C4-2B (cell line): ENCODE measurements at regions not wholly inside any gene's neighbourhood (a gene's known extent, or its start where the extent isn't known, plus 50 kb on each side); places are given as distances from the start of the nearest gene placed in this dataset.

ENCODE experiments used
- H3K27ac ChIP-seq: fragments of 450-650 bp; 2 replicates; pipeline ENCODE4 v1.5.1; 2017
- CTCF ChIP-seq: fragments of 450-650 bp; conservative IDR thresholded peaks from 2 replicates; pipeline ENCODE4 v1.5.1; 2017; ENCODE audit warnings: mild to moderate bottlenecking
- ZFX ChIP-seq: fragments of 450-650 bp; IDR thresholded peaks from 2 replicates; pipeline ENCODE4 v1.6.1; 2017

DNA sequence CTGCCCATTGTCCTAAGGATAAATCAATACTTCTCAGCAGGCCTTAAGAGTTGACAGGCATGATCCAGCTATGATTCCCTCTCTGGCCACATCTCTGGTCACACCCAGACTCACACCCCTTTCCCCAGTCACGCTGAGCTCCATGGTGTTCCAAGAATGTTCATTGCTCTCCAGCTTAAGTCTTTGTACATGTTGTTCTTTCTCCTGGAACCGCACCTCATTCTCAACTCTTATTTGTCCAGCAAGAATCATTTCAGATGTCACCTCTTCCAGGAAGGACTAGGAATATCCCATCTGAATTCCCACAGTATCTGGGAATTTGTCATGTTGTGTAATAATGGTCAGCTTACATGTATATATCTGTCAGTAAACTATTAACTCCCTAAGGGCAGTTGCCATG lies 118.3 kb upstream of the GALNT15 start:
- no peak overlapping the region for H3K27ac ChIP-seq
- TF ChIP-seq ZFX: no peak
- TF ChIP-seq CTCF: no peak

- TF ChIP-seq ZFX: no peak
- no peak for TF ChIP-seq CTCF
- no peak overlapping the region for H3K27ac ChIP-seq
Observed at GRCh38 chr3:16058521-16058920, 116.0 kb upstream of the GALNT15 start.

- H3K27ac ChIP-seq: no peak overlapping the region
- TF ChIP-seq ZFX (no peak), CTCF (no peak)
Observed at GRCh38 chr3:16059081-16059537, 115.4 kb upstream of the GALNT15 start.

DNA sequence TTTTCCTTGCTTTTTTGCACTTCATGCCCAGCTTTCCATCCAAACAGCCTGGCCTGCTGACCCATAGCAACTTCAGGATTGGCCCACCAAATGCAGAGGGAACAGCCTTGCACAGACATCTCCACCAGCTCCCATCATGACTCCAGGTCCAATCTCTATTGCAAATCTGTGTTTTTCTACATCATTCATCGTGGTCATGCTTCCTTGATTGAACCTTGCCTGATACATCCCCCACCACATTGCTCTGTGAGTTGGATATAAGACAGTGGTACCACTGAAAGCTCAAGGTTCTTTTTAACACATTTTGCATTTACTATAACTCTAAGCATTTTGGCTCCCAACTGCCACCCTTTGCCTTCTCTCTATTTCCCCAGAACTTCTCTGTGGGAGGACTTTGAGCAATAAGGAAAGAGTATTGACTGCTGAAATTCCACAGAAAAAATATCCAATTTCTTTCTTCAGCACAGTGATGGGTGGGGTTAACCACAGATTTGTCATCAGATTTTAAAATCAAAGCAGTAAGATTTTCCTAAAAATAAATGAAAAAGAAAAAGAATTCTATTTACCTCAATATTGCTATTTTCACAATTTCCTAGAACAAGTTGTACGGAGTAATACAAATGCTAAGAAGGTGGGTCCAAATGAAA lies 114.6 kb upstream of the GALNT15 start:
- no peak for TF ChIP-seq ZFX
- TF ChIP-seq CTCF: no peak
- H3K27ac ChIP-seq: no peak overlapping the region

GRCh38 chr3:16060358-16060852 lies 114.1 kb upstream of the GALNT15 start:
- no peak overlapping the region for H3K27ac ChIP-seq
- TF ChIP-seq CTCF (peak; percentile 11), ZFX (no peak)

- H3K27ac ChIP-seq: no peak overlapping the region
- TF ChIP-seq CTCF (no peak), ZFX (no peak)
Observed at GRCh38 chr3:16060945-16061344, 113.5 kb upstream of the GALNT15 start.

- no peak overlapping the region for H3K27ac ChIP-seq
Observed at GRCh38 chr3:16061491-16061890, 113.0 kb upstream of the GALNT15 start.

More at GRCh38 chr3:16061491-16061890, 113.0 kb upstream of the GALNT15 start:
- no peak for TF ChIP-seq CTCF
- no peak for TF ChIP-seq ZFX
